ENCODE measurements at regions not wholly inside any gene's neighbourhood (a gene's known extent, or its start where the extent isn't known, plus 50 kb on each side); places are given as distances from the start of the nearest gene placed in this dataset.

GRCh38 chr3:194938845-194939531 is 253.3 kb downstream of the FAM43A start:
- H3K4me3 ChIP-seq (ENCODE audit: low read length), result no peak overlapping the region
- DNase-seq (ENCODE audit: low read depth), result peak; percentile 21
- no peak for TF ChIP-seq CTCF (conservative IDR thresholded peaks at IDR 0.05; ENCODE audit: low read length)

- no peak overlapping the region for H3K4me3 ChIP-seq (ENCODE audit: low read length)
- no peak for DNase-seq (ENCODE audit: low read depth)
- TF ChIP-seq CTCF (conservative IDR thresholded peaks at IDR 0.05; ENCODE audit: low read length), result no peak
These were observed 253.8 kb downstream of the FAM43A start for GRCh38 chr3:194939532-194939909.

- no peak for TF ChIP-seq CTCF (conservative IDR thresholded peaks at IDR 0.05; ENCODE audit: low read length)
- DNase-seq (ENCODE audit: low read depth), result no peak
- no peak overlapping the region for H3K4me3 ChIP-seq (ENCODE audit: low read length)
These were observed 254.5 kb downstream of the FAM43A start for GRCh38 chr3:194939949-194940770.

GRCh38 chr3:194941360-194941955 is 255.8 kb downstream of the FAM43A start:
- no peak overlapping the region for H3K4me3 ChIP-seq (ENCODE audit: low read length)
- TF ChIP-seq CTCF (conservative IDR thresholded peaks at IDR 0.05; ENCODE audit: low read length), result no peak
- DNase-seq (ENCODE audit: low read depth), result no peak

GRCh38 chr3:194941956-194942511 is 256.4 kb downstream of the FAM43A start:
- DNase-seq (ENCODE audit: low read depth), result no peak
- TF ChIP-seq CTCF (conservative IDR thresholded peaks at IDR 0.05; ENCODE audit: low read length), result no peak

GRCh38 chr3:194944526-194944925 is 258.8 kb downstream of the FAM43A start:
- DNase-seq (ENCODE audit: low read depth), result no peak
- no peak overlapping the region for H3K4me3 ChIP-seq (ENCODE audit: low read length)
- TF ChIP-seq CTCF (conservative IDR thresholded peaks at IDR 0.05; ENCODE audit: low read length), result no peak

More at GRCh38 chr3:194941956-194942511, 256.4 kb downstream of the FAM43A start:
- no peak overlapping the region for H3K4me3 ChIP-seq (ENCODE audit: low read length)
